ENCODE measurements at regions not wholly inside any gene's neighbourhood (a gene's known extent, or its start where the extent isn't known, plus 50 kb on each side); places are given as distances from the start of the nearest gene placed in this dataset.

DNA sequence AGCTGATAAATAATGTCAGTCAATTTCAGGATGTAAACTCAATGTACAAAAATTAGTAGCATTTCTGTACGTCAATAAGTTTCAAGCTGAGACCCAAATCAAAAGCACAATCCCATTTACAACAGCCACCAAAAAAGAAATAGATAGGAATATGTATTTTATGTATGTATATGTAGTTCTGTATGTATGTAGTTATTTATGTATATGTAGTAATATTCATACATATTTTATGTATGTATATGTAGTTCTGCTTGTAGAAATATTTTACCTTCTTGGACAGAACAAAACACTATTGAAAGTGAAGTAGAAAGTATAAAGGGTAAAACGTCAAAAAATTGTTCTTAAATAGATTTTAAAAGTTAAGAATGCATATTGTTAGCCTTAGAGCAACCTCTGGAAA lies 591.0 kb upstream of the SETBP1 start:
- no peak for TF ChIP-seq POLR2A (IDR thresholded peaks at IDR 0.05; ENCODE audit: low read depth, low read length)
- TF ChIP-seq POLR2AphosphoS5 (IDR thresholded peaks at IDR 0.05; ENCODE audit: low read depth, low read length) = no peak
- no peak for TF ChIP-seq TAF1 (IDR thresholded peaks at IDR 0.05; ENCODE audit: borderline replicate concordance, low read depth, low read length)
